Breast epithelium (tissue), 3 donors: ENCODE measurements at regions not wholly inside any gene's neighbourhood (a gene's known extent, or its start where the extent isn't known, plus 50 kb on each side); places are given as distances from the start of the nearest gene placed in this dataset.

Experiments
- POLR2A ChIP-seq: fragments of 450-650 bp; IDR thresholded peaks from one replicate; pipeline ENCODE4 v1.6.1; 2016; ENCODE audit warnings: antibody characterized with exemption, mild to moderate bottlenecking, moderate library complexity
- TF ChIP-seq, protein P1 (sequence below), 3 donors: fragments of 450-650 bp; IDR thresholded peaks; one replicate each; pipeline ENCODE4 v1.5.1; 2016 to 2017; ENCODE audit warnings: antibody characterized with exemption in 3 of 3, mild to moderate bottlenecking in 3 of 3, moderate library complexity in 3 of 3

DNA sequence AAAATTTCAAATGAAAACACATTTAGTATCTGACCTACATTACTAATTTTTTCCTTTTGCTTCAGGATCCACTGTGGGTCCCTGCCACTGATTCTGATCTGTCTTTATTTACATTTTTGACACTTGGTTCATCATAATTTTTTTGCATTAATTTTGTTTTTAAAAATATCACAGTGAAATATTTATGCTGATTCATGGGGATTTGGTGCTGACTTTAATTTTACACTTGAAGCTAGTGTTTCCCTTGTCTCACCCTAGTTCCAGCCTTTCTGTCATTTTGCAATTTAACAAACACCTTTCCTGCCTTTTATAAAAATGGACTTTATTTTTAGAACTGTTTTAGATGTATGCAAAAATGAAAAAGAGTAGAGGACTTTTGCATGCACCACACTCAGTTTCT is 111.9 kb upstream of the MARCHF11 start:
- TF ChIP-seq, protein P1, sequence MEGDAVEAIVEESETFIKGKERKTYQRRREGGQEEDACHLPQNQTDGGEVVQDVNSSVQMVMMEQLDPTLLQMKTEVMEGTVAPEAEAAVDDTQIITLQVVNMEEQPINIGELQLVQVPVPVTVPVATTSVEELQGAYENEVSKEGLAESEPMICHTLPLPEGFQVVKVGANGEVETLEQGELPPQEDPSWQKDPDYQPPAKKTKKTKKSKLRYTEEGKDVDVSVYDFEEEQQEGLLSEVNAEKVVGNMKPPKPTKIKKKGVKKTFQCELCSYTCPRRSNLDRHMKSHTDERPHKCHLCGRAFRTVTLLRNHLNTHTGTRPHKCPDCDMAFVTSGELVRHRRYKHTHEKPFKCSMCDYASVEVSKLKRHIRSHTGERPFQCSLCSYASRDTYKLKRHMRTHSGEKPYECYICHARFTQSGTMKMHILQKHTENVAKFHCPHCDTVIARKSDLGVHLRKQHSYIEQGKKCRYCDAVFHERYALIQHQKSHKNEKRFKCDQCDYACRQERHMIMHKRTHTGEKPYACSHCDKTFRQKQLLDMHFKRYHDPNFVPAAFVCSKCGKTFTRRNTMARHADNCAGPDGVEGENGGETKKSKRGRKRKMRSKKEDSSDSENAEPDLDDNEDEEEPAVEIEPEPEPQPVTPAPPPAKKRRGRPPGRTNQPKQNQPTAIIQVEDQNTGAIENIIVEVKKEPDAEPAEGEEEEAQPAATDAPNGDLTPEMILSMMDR (IDR thresholded peaks at IDR 0.05) = no peak
- no peak for TF ChIP-seq POLR2A
